Suprapubic skin (tissue), 4 donors: ENCODE measurements at regions not wholly inside any gene's neighbourhood (a gene's known extent, or its start where the extent isn't known, plus 50 kb on each side); places are given as distances from the start of the nearest gene placed in this dataset.

Source experiments
- CTCF ChIP-seq, 2 donors: fragments of 200-600 bp in 1 of 2; fragments of 450-650 bp in 1 of 2; sonication (generic) in 1 of 2; IDR thresholded peaks; one replicate each; pipeline ENCODE4 v1.5.1; 2016 to 2019; ENCODE audit warnings: antibody characterized with exemption in 2 of 2, mild to moderate bottlenecking in 1 of 2, moderate library complexity in 1 of 2
- EP300 ChIP-seq: sonication (generic); formaldehyde crosslinking; IDR thresholded peaks from one replicate; pipeline ENCODE4 v1.6.1; 2017; ENCODE audit warnings: antibody characterized with exemption
- POLR2A ChIP-seq, 2 donors: fragments of 450-650 bp; IDR thresholded peaks; one replicate each; pipeline ENCODE4 v1.6.1; 2017; ENCODE audit warnings: antibody characterized with exemption in 2 of 2, mild to moderate bottlenecking in 2 of 2, moderate library complexity in 2 of 2
- POLR2AphosphoS5 ChIP-seq, 3 donors: sonication (generic); formaldehyde crosslinking; IDR thresholded peaks; one replicate each; pipeline ENCODE4 v1.6.1; 2017; ENCODE audit warnings: antibody characterized with exemption in 3 of 3

GRCh38 chr9:96038271-96038670, 162.8 kb downstream of the ERCC6L2 start:
- TF ChIP-seq CTCF (IDR thresholded peaks at IDR 0.05) (no peak), POLR2AphosphoS5 (IDR thresholded peaks at IDR 0.05) (no peak), POLR2A (IDR thresholded peaks at IDR 0.05) (no peak), EP300 (no peak)
